ENCODE measurements at regions not wholly inside any gene's neighbourhood (a gene's known extent, or its start where the extent isn't known, plus 50 kb on each side); places are given as distances from the start of the nearest gene placed in this dataset.

- Histone ChIP-seq H3K27ac (no peak overlapping the region), H3K4me1 (no peaks in the 10 kb centered on the region), H3K27me3 (no peaks in the 10 kb centered on the region), H3K9me3 (no peaks in the 10 kb centered on the region), H3K4me3 (no peak overlapping the region), H3K36me3 (no peaks in the 10 kb centered on the region)
- 89 to 90% methylated on average over 1 of the region's 1 CpG for WGBS, 2 donors
- no peak for DNase-seq (ENCODE audit: low spot score in 2 of 2)
- TF ChIP-seq POLR2A (IDR thresholded peaks at IDR 0.05) (no peak), CTCF (IDR thresholded peaks at IDR 0.05) (no peak), EP300 (IDR thresholded peaks at IDR 0.05) (no peak)
Measured at GRCh38 chr7:46028246-46028645, 107.2 kb upstream of the IGFBP3 start.

- H3K4me1 ChIP-seq, result no peaks in the 10 kb centered on the region
- H3K4me3 ChIP-seq, result no peak overlapping the region
- 91 to 95% methylated on average over 1 of the region's 1 CpG for WGBS, 2 donors
- TF ChIP-seq CTCF (IDR thresholded peaks at IDR 0.05) (no peak), POLR2A (IDR thresholded peaks at IDR 0.05) (no peak), EP300 (IDR thresholded peaks at IDR 0.05) (no peak)
- no peaks in the 10 kb centered on the region for H3K36me3 ChIP-seq
- no peak for DNase-seq (ENCODE audit: low spot score in 2 of 2)
- no peak overlapping the region for H3K27ac ChIP-seq
- H3K27me3 ChIP-seq, result no peaks in the 10 kb centered on the region
- no peaks in the 10 kb centered on the region for H3K9me3 ChIP-seq
Measured at GRCh38 chr7:46026741-46027140, 105.7 kb upstream of the IGFBP3 start.

GRCh38 chr7:46024263-46024916 lies 103.3 kb upstream of the IGFBP3 start:
- no peaks in the 10 kb centered on the region for H3K4me1 ChIP-seq
- DNase-seq (ENCODE audit: low spot score in 2 of 2), result no peak

GRCh38 chr7:46022397-46022796 lies 101.3 kb upstream of the IGFBP3 start:
- Histone ChIP-seq H3K4me3 (no peak overlapping the region), H3K4me1 (no peaks in the 10 kb centered on the region), H3K9me3 (no peaks in the 10 kb centered on the region), H3K27me3 (no peaks in the 10 kb centered on the region), H3K27ac (no peak overlapping the region), H3K36me3 (no peaks in the 10 kb centered on the region)
- TF ChIP-seq EP300 (IDR thresholded peaks at IDR 0.05) (no peak), CTCF (IDR thresholded peaks at IDR 0.05) (no peak), POLR2A (IDR thresholded peaks at IDR 0.05) (no peak)
- 91 to 92% methylated on average over 2 of the region's 2 CpGs for WGBS, 2 donors
- no peak for DNase-seq (ENCODE audit: low spot score in 2 of 2)

More at GRCh38 chr7:46024263-46024916, 103.3 kb upstream of the IGFBP3 start:
- Histone ChIP-seq H3K9me3 (no peaks in the 10 kb centered on the region), H3K36me3 (no peaks in the 10 kb centered on the region), H3K27ac (no peak overlapping the region), H3K4me3 (no peak overlapping the region), H3K27me3 (no peaks in the 10 kb centered on the region)
- TF ChIP-seq EP300 (IDR thresholded peaks at IDR 0.05), result no peak
- TF ChIP-seq CTCF (IDR thresholded peaks at IDR 0.05), result no peak
- no peak for TF ChIP-seq POLR2A (IDR thresholded peaks at IDR 0.05)
- WGBS, 2 donors, result 74 to 83% methylated on average over 6 of the region's 6 CpGs

- no peak for TF ChIP-seq EP300 (IDR thresholded peaks at IDR 0.05)
- TF ChIP-seq CTCF (IDR thresholded peaks at IDR 0.05), result no peak
- no peak for TF ChIP-seq POLR2A (IDR thresholded peaks at IDR 0.05)
- WGBS, 2 donors, result 41 to 42% methylated on average over 13 of the region's 13 CpGs
Measured at GRCh38 chr7:46015107-46015868, 94.2 kb upstream of the IGFBP3 start.

More at GRCh38 chr7:46015107-46015868, 94.2 kb upstream of the IGFBP3 start:
- DNase-seq (ENCODE audit: low spot score in 2 of 2), result no peak
- Histone ChIP-seq H3K36me3 (no peaks in the 10 kb centered on the region), H3K27ac (no peak overlapping the region), H3K4me3 (no peak overlapping the region), H3K9me3 (no peaks in the 10 kb centered on the region), H3K4me1 (no peaks in the 10 kb centered on the region), H3K27me3 (no peaks in the 10 kb centered on the region)
